H9 (cell line): ENCODE measurements at regions not wholly inside any gene's neighbourhood (a gene's known extent, or its start where the extent isn't known, plus 50 kb on each side); places are given as distances from the start of the nearest gene placed in this dataset.

Experiments used
- DNase-seq: peaks from one replicate; pipeline ENCODE4 v3.0.0-alpha.2; 2017
- H2AFZ ChIP-seq: one replicate; pipeline ENCODE4 v1.6.1; 2013; ENCODE audit warnings: mild to moderate bottlenecking, low read length, control low read depth, moderate library complexity
- H2AK5ac ChIP-seq: 2 replicates; pipeline ENCODE4 v1.6.1; 2013; ENCODE audit warnings: low read length, control low read depth, mixed read lengths; ENCODE audit not compliant: insufficient read length
- H2BK120ac ChIP-seq: one replicate; pipeline ENCODE4 v1.6.1; 2013; ENCODE audit warnings: low read depth, mild to moderate bottlenecking, low read length, control low read depth, inconsistent platforms; ENCODE audit not compliant: poor library complexity, severe bottlenecking
- H2BK12ac ChIP-seq: 2 replicates; pipeline ENCODE4 v1.6.1; 2013; ENCODE audit warnings: low read length, control low read depth, mixed read lengths, low read depth; ENCODE audit not compliant: insufficient read length
- H2BK15ac ChIP-seq: 2 replicates; pipeline ENCODE4 v1.6.1; 2013; ENCODE audit warnings: low read depth, low read length, control low read depth
- H2BK20ac ChIP-seq: one replicate; pipeline ENCODE4 v1.6.1; 2013; ENCODE audit warnings: low read depth, mild to moderate bottlenecking, low read length, control low read depth, inconsistent platforms; ENCODE audit not compliant: poor library complexity, severe bottlenecking
- H2BK5ac ChIP-seq: 2 replicates; pipeline ENCODE4 v1.6.1; 2013; ENCODE audit warnings: low read length, control low read depth, mixed read lengths; ENCODE audit not compliant: insufficient read length
- H3K14ac ChIP-seq: 2 replicates; pipeline ENCODE4 v1.6.1; 2013; ENCODE audit warnings: low read length, control low read depth; ENCODE audit not compliant: insufficient read depth
- H3K18ac ChIP-seq: 2 replicates; pipeline ENCODE4 v1.6.1; 2013; ENCODE audit warnings: low read depth, mild to moderate bottlenecking, mixed read lengths, low read length, control low read depth; ENCODE audit not compliant: insufficient read length
- H3K23ac ChIP-seq: 2 replicates; pipeline ENCODE4 v1.6.1; 2013; ENCODE audit warnings: low read length, control low read depth, mixed read lengths, low read depth; ENCODE audit not compliant: insufficient read length
- H3K23me2 ChIP-seq: 2 replicates; pipeline ENCODE4 v1.6.1; 2013; ENCODE audit warnings: low read depth, mild to moderate bottlenecking, mixed read lengths, low read length, control low read depth; ENCODE audit not compliant: insufficient read length, poor library complexity, severe bottlenecking
- H3K27ac ChIP-seq: 2 replicates; pipeline ENCODE4 v1.5.1; 2013; ENCODE audit warnings: low read length, control low read depth, mixed read lengths, low read depth; ENCODE audit not compliant: insufficient read length
- H3K27me3 ChIP-seq: 2 replicates; pipeline ENCODE4 v1.6.1; 2013; ENCODE audit warnings: low read length, control low read depth, inconsistent platforms; ENCODE audit not compliant: insufficient read depth
- H3K4ac ChIP-seq: 2 replicates; pipeline ENCODE4 v1.6.1; 2013; ENCODE audit warnings: low read depth, mild to moderate bottlenecking, control low read depth, inconsistent platforms, low read length, moderate library complexity
- H3K4me1 ChIP-seq: 2 replicates; pipeline ENCODE4 v1.6.1; 2013; ENCODE audit warnings: low read length, control low read depth, inconsistent platforms; ENCODE audit not compliant: insufficient read depth
- H3K4me2 ChIP-seq: 2 replicates; pipeline ENCODE4 v1.6.1; 2013; ENCODE audit warnings: low read length, control low read depth, mixed read lengths; ENCODE audit not compliant: insufficient read length, insufficient read depth
- H3K56ac ChIP-seq: 2 replicates; pipeline ENCODE4 v1.6.1; 2013; ENCODE audit warnings: low read depth, mild to moderate bottlenecking, mixed read lengths, low read length, control low read depth; ENCODE audit not compliant: insufficient read length
- H3K79me1 ChIP-seq: 2 replicates; pipeline ENCODE4 v1.6.1; 2013; ENCODE audit warnings: low read depth, mild to moderate bottlenecking, moderate library complexity, low read length, control low read depth, inconsistent platforms; ENCODE audit not compliant: insufficient read depth, poor library complexity, severe bottlenecking
- H3K79me2 ChIP-seq: 2 replicates; pipeline ENCODE4 v1.6.1; 2013; ENCODE audit warnings: low read length, control low read depth, inconsistent platforms; ENCODE audit not compliant: insufficient read depth
- H3K9ac ChIP-seq: 2 replicates; pipeline ENCODE4 v1.6.1; 2013; ENCODE audit warnings: low read length, control low read depth, mixed read lengths; ENCODE audit not compliant: insufficient read length; ENCODE audit errors: extremely low read depth
- H3K9me3 ChIP-seq: one replicate; pipeline ENCODE4 v1.6.1; 2013; ENCODE audit warnings: low read depth, low read length, inconsistent platforms; ENCODE audit not compliant: control insufficient read depth
- H3T11ph ChIP-seq: one replicate; pipeline ENCODE4 v1.6.1; 2013; ENCODE audit warnings: mild to moderate bottlenecking, low read length, control low read depth, inconsistent platforms
- H4K20me1 ChIP-seq: one replicate; pipeline ENCODE4 v1.6.1; 2013; ENCODE audit not compliant: control insufficient read depth, insufficient read length, insufficient read depth
- H4K5ac ChIP-seq: 2 replicates; pipeline ENCODE4 v1.6.1; 2013; ENCODE audit warnings: low read depth, mild to moderate bottlenecking, mixed read lengths, low read length, control low read depth; ENCODE audit not compliant: insufficient read length
- H4K8ac ChIP-seq: replicated peaks from 2 replicates; pipeline ENCODE4 v1.6.1; 2013; ENCODE audit warnings: low read length, control low read depth, mixed read lengths, low read depth; ENCODE audit not compliant: insufficient read length
- H4K91ac ChIP-seq: 2 replicates; pipeline ENCODE4 v1.6.1; 2013; ENCODE audit warnings: low read depth, mild to moderate bottlenecking, moderate library complexity, mixed read lengths, low read length, control low read depth; ENCODE audit not compliant: insufficient read length
- H3K27ac Mint-ChIP-seq, 3 experiments: 2 replicates in 2 of 3; 3 replicates in 1 of 3; pipeline ENCODE4 v1.8.0; 2020 to 2021; ENCODE audit warnings: mixed read lengths in 3 of 3, mild to moderate bottlenecking in 1 of 3, moderate library complexity in 1 of 3
- H3K27me3 Mint-ChIP-seq: 2 replicates; pipeline ENCODE4 v1.8.0; 2021; ENCODE audit warnings: low read depth, mild to moderate bottlenecking, moderate library complexity, mixed read lengths
- H3K36me3 Mint-ChIP-seq, 3 experiments: 2 replicates in 2 of 3; 3 replicates in 1 of 3; pipeline ENCODE4 v1.8.0; 2020 to 2021; ENCODE audit warnings: low read depth in 3 of 3, mixed read lengths in 3 of 3; ENCODE audit not compliant: insufficient read depth in 1 of 3
- H3K4me1 Mint-ChIP-seq, 2 experiments: 2 replicates each; pipeline ENCODE4 v1.8.0; 2020; ENCODE audit warnings: mixed read lengths in 2 of 2
- H3K4me3 Mint-ChIP-seq, 2 experiments: 2 replicates in 1 of 2; 3 replicates in 1 of 2; pipeline ENCODE4 v1.8.0; 2020 to 2021; ENCODE audit warnings: mild to moderate bottlenecking in 2 of 2, mixed read lengths in 2 of 2, moderate library complexity in 1 of 2
- H3K9me3 Mint-ChIP-seq, 2 experiments: 2 replicates in 1 of 2; 3 replicates in 1 of 2; pipeline ENCODE4 v1.8.0; 2020; ENCODE audit warnings: mild to moderate bottlenecking in 2 of 2, mixed read lengths in 2 of 2, moderate library complexity in 1 of 2
- CTCF ChIP-seq: fragments of 200-600 bp; sonication (generic); conservative IDR thresholded peaks from 3 replicates; pipeline ENCODE4 v1.8.0; 2021; ENCODE audit warnings: antibody characterized with exemption, mild to moderate bottlenecking
- WGBS: extraction: QIAGEN DNeasy Blood & Tissue Kit; methylation state at CpG from one replicate; pipeline ENCODE4 v1.1.7; 2013; ENCODE audit warnings: missing lambda C conversion rate, low lambda C conversion rate, mixed read lengths; ENCODE audit not compliant: insufficient read length; ENCODE audit errors: extremely low coverage; 5-methylcytosine and 5-hydroxymethylcytosine counted together

GRCh38 chr2:53104263-53104662 lies 663.3 kb upstream of the CHAC2 start:
- no peak overlapping the region for H2AK5ac ChIP-seq
- Mint-ChIP-seq H3K9me3 (no peaks in the 10 kb centered on the region; a peak in 1 of 5 replicates), H3K36me3 (peaks cover 0 to 5% (median 0%) of the 10 kb centered on the region in 3 experiments; a peak in 2 of 7 replicates), H3K27ac (peak overlapping the region; percentile 46 to 90 (median 84); a peak in 6 of 7 replicates), H3K4me1 (peaks cover 11 to 17% of the 10 kb centered on the region in 2 experiments), H3K4me3 (no peak overlapping the region), H3K27me3 (no peaks in the 10 kb centered on the region)
- H3K56ac ChIP-seq, result no peak overlapping the region
- no peaks in the 10 kb centered on the region for H3K27me3 ChIP-seq
- no CpG with 5 or more reads among the region's 4 CpGs for WGBS
- H3K23me2 ChIP-seq, result no peaks in the 10 kb centered on the region
- H2BK15ac ChIP-seq, result no peak overlapping the region
- peaks cover 5% of the 10 kb centered on the region; the same call in 1 of the 2 replicates for H3K4me1 ChIP-seq
- no peak overlapping the region for H3K4ac ChIP-seq
- H2BK20ac ChIP-seq, result no peak overlapping the region
- H3K4me2 ChIP-seq, result no peak overlapping the region
- no peak overlapping the region for H2BK5ac ChIP-seq
- H3K9me3 ChIP-seq, result no peaks in the 10 kb centered on the region
- no peak overlapping the region for H3K27ac ChIP-seq
- DNase-seq, result no peak
- H3T11ph ChIP-seq, result peak overlapping the region; percentile 67
- no peak overlapping the region for H3K9ac ChIP-seq
- no peak overlapping the region for H2BK12ac ChIP-seq
- no peak overlapping the region for H4K8ac ChIP-seq
- no peak overlapping the region for H4K5ac ChIP-seq
- peak overlapping the region; percentile 16 for H2AFZ ChIP-seq
- no peaks in the 10 kb centered on the region for H4K20me1 ChIP-seq
- no peak overlapping the region for H3K14ac ChIP-seq
- TF ChIP-seq CTCF, result no peak
- no peak overlapping the region for H3K23ac ChIP-seq
- H3K79me2 ChIP-seq, result no peaks in the 10 kb centered on the region
- no peak overlapping the region for H2BK120ac ChIP-seq
- no peak overlapping the region for H4K91ac ChIP-seq
- H3K79me1 ChIP-seq, result no peaks in the 10 kb centered on the region
- no peak overlapping the region for H3K18ac ChIP-seq
